ENCODE measurements at regions not wholly inside any gene's neighbourhood (a gene's known extent, or its start where the extent isn't known, plus 50 kb on each side); places are given as distances from the start of the nearest gene placed in this dataset.

DNA sequence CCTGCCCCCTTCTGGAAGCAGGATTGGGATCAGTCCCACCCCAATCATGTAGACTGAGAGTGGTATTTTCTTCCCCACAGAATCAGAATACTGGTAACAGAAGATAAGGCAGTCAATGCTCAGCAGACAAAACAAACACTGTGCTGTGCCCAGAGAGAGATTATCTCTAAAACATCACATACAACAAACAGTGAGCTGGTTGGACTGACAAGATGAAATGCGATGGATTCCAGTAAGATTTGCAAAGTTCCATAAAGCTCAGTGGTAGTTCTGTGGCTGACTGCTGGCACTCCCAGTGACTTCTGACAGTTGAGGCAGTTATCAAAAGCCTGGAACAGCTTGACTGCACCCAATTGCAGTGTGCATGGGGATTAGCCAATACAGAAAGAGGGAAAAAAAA lies 311.5 kb upstream of the MGAT5 start:
- TF ChIP-seq, protein P1, sequence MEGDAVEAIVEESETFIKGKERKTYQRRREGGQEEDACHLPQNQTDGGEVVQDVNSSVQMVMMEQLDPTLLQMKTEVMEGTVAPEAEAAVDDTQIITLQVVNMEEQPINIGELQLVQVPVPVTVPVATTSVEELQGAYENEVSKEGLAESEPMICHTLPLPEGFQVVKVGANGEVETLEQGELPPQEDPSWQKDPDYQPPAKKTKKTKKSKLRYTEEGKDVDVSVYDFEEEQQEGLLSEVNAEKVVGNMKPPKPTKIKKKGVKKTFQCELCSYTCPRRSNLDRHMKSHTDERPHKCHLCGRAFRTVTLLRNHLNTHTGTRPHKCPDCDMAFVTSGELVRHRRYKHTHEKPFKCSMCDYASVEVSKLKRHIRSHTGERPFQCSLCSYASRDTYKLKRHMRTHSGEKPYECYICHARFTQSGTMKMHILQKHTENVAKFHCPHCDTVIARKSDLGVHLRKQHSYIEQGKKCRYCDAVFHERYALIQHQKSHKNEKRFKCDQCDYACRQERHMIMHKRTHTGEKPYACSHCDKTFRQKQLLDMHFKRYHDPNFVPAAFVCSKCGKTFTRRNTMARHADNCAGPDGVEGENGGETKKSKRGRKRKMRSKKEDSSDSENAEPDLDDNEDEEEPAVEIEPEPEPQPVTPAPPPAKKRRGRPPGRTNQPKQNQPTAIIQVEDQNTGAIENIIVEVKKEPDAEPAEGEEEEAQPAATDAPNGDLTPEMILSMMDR (IDR thresholded peaks at IDR 0.05) = no peak
- no peak for TF ChIP-seq EP300 (IDR thresholded peaks at IDR 0.05)

All from upper lobe of left lung (tissue), 4 donors.